Bronchial epithelial cell (primary cell): ENCODE measurements at regions not wholly inside any gene's neighbourhood (a gene's known extent, or its start where the extent isn't known, plus 50 kb on each side); places are given as distances from the start of the nearest gene placed in this dataset.
"Not testable (repeated sequence)": the region's sequence is repeated elsewhere in the genome, so short reads cannot be mapped to it uniquely, and the experiment has no call there.

ENCODE experiments used
- DNase-seq: peaks from one replicate; pipeline ENCODE4 v3.0.0-alpha.2; 2010; ENCODE audit warnings: low read depth
- FAIRE-seq: peaks from 2 replicates; lab custom pipeline; 2011; peaks lifted over from hg19 to GRCh38; lab: Jason Lieb, UNC
- H3K27me3 ChIP-seq: 2 replicates; pipeline ENCODE4 v1.5.1; 2011; ENCODE audit warnings: low read length; ENCODE audit not compliant: control insufficient read depth, insufficient read depth
- H3K36me3 ChIP-seq: 2 replicates; pipeline ENCODE4 v1.5.1; 2011; ENCODE audit warnings: low read length; ENCODE audit not compliant: control insufficient read depth, insufficient read depth
- H3K4me3 ChIP-seq: 2 replicates; pipeline ENCODE4 v1.5.1; 2011; ENCODE audit warnings: mild to moderate bottlenecking, low read depth, low read length, control low read depth
- CTCF ChIP-seq: IDR thresholded peaks from 2 replicates; pipeline ENCODE4 v1.5.1; 2011; ENCODE audit warnings: mild to moderate bottlenecking, moderate library complexity, low read length, control low read depth, inconsistent platforms; ENCODE audit not compliant: insufficient read depth, severe bottlenecking

GRCh38 chr3:166580561-166580960 lies 743.3 kb upstream of the BCHE start:
- no peak for DNase-seq
- Histone ChIP-seq H3K36me3 (no peaks in the 10 kb centered on the region), H3K27me3 (no peaks in the 10 kb centered on the region), H3K4me3 (no peak overlapping the region)
- no peak for FAIRE-seq
- no peak for TF ChIP-seq CTCF

GRCh38 chr3:166575161-166575560 lies 737.9 kb upstream of the BCHE start:
- TF ChIP-seq CTCF, result no peak
- FAIRE-seq (no peak), DNase-seq (no peak)
- Histone ChIP-seq H3K4me3 (no peak overlapping the region), H3K36me3 (no peaks in the 10 kb centered on the region), H3K27me3 (no peaks in the 10 kb centered on the region)

- not testable (repeated sequence) for H3K27me3 ChIP-seq, H3K36me3 ChIP-seq, H3K4me3 ChIP-seq, DNase-seq, FAIRE-seq
These were observed 734.5 kb upstream of the BCHE start for GRCh38 chr3:166571686-166572085.

GRCh38 chr3:166570102-166570501 lies 732.9 kb upstream of the BCHE start:
- DNase-seq (no peak), FAIRE-seq (no peak)
- no peak overlapping the region for H3K4me3 ChIP-seq
- TF ChIP-seq CTCF, result no peak
- H3K27me3 ChIP-seq, result no peaks in the 10 kb centered on the region
- H3K36me3 ChIP-seq, result no peaks in the 10 kb centered on the region

- Histone ChIP-seq H3K4me3 (no peak overlapping the region), H3K27me3 (no peaks in the 10 kb centered on the region), H3K36me3 (no peaks in the 10 kb centered on the region)
- DNase-seq, result peak; percentile 32
- no peak for FAIRE-seq
- TF ChIP-seq CTCF, result no peak
These were observed 732.4 kb upstream of the BCHE start for GRCh38 chr3:166569589-166569988.

- Histone ChIP-seq H3K4me3 (no peak overlapping the region), H3K27me3 (no peaks in the 10 kb centered on the region), H3K36me3 (no peaks in the 10 kb centered on the region)
- DNase-seq (no peak), FAIRE-seq (no peak)
- TF ChIP-seq CTCF, result no peak
These were observed 723.0 kb upstream of the BCHE start for GRCh38 chr3:166560253-166560652.
